HUDEP-2 (cell line): ENCODE measurements at regions not wholly inside any gene's neighbourhood (a gene's known extent, or its start where the extent isn't known, plus 50 kb on each side); places are given as distances from the start of the nearest gene placed in this dataset.

Source experiments
- DNase-seq, 76 experiments: peaks; one replicate each; lab custom pipeline; 2025; ENCODE audit not compliant: unreplicated experiment in 76 of 76; lab: John Stamatoyannopoulos, UW

GRCh38 chr1:48057249-48057648 lies 60.1 kb upstream of the TRABD2B start:
- no peak for DNase-seq

DNA sequence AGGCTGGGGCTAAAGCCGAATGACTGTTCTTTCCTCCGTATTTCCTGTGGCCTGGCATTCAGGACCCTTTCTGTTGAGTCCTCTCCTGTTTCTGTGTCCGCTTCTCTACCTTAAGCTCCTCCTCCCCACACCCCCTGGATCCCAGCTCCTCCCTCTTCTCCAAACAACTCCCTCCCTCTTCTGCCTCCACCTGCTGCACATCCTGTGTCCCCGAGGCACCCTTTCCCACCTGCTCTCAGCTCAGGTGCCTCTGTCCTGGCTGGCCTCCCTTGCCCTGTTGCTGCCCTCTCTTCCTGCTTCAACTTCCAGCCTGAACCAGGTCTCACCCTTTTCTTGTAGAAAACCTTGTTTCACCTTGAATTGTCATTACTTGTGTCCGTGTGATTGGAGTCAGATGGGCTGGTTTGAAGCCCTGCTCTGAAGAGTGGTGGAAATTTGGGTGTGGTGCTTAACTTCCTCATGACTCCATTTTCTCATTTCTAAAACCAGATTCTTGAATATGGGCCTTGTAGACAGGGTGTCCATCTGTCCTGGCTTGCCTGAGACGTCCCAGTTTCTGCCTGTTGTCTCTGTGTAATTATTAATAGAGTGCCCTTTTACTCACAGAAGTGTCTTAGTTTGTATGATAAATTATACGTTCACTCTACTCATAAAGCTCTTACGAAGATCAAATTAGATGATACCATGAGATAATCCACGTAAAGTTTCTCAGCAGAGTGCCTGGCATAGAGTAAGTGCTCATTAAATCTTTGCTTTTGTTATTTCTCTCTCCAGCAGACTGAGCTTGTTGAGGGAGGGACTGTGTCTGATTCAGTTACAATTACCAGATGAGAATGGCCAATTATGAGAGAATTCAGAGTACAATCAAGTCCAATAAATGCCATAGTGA lies 58.9 kb upstream of the TRABD2B start:
- no peak for DNase-seq

DNA sequence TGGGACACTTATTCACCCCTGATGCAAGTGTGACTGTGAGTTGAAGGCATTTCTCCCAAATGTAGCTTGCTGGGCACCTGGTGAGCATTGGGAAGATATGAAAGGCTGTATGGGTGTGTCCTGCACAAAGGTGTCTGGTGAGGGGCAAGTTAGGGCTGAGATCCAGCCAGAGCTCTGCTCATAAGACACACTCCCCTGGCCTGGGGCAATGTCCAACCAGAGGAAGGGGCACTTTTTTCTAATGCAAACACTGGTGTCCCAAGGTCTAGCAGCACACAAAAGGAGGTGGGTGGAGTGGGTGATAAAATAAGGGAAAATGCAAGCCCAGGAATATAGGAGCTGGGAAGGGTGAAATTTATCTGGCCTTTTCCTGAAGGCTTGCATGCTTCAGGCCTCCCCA lies 57.0 kb upstream of the TRABD2B start:
- no peak for DNase-seq

- no peak for DNase-seq
These were observed 55.7 kb upstream of the TRABD2B start for GRCh38 chr1:48052923-48053291.

- DNase-seq, result no peak
These were observed 54.4 kb upstream of the TRABD2B start for GRCh38 chr1:48051466-48052126.

DNA sequence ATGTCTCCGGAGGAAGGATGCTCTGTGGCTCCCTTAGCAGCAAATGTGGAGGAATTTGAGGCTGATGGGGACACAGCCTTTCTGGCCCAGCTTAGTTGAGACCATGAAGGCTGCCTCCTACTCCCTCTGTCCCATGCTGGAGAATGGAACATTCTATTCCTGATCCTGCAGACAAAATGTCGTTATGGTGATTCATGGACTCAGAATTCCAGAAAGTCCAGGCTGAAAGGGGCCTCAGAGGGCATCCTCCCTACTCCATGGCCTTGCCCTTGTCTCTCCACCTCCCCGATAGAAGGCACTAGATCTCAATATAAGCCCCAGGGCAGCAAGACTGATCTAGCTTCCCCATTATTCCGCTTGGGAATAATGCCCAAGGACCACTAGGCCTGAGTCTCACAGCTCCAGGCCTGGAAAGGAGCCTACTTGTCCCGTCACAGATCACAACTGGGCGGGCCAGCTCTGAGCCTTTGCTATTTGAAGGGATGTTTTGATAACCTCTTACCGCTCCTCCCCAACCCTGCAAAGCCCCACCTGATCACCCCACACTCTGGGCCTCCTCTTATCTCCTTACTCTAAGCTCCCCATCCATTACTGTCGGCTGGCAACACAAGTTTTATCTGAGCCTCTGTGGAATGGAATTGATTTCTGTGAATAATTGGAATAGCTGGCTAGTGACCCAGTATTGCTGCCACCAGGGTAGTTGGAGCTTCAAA lies 52.8 kb upstream of the TRABD2B start:
- DNase-seq, result no peak

- DNase-seq, result no peak
These were observed 51.8 kb upstream of the TRABD2B start for GRCh38 chr1:48048980-48049379.

GRCh38 chr1:48048064-48048463 lies 50.9 kb upstream of the TRABD2B start:
- peak in 1 of 76 experiments; percentile 4 for DNase-seq

GRCh38 chr1:48047116-48047515 lies 49.9 kb upstream of the TRABD2B start:
- DNase-seq, result no peak
